ENCODE measurements at regions not wholly inside any gene's neighbourhood (a gene's known extent, or its start where the extent isn't known, plus 50 kb on each side); places are given as distances from the start of the nearest gene placed in this dataset.

DNA sequence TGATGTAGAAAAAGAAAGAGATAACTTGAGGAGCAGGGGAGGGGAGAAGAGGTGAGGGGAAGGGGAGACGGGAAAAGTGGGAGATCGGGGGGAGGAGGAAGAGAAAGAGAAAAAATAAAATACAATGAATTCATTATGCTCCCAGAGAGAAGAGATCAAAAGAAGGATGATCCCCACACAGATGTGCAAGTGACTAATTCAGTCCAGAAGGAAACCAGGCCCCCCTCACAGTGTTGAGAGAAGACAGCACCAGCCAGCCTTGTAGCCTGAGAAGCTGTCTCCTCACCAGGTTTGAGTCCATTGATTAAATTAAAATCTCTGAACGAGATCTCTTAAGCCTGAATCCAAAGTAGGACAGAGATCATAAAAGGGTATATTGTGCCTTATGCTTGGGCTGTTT is 333.7 kb upstream of the NBEA start:
- TF ChIP-seq, protein P1, sequence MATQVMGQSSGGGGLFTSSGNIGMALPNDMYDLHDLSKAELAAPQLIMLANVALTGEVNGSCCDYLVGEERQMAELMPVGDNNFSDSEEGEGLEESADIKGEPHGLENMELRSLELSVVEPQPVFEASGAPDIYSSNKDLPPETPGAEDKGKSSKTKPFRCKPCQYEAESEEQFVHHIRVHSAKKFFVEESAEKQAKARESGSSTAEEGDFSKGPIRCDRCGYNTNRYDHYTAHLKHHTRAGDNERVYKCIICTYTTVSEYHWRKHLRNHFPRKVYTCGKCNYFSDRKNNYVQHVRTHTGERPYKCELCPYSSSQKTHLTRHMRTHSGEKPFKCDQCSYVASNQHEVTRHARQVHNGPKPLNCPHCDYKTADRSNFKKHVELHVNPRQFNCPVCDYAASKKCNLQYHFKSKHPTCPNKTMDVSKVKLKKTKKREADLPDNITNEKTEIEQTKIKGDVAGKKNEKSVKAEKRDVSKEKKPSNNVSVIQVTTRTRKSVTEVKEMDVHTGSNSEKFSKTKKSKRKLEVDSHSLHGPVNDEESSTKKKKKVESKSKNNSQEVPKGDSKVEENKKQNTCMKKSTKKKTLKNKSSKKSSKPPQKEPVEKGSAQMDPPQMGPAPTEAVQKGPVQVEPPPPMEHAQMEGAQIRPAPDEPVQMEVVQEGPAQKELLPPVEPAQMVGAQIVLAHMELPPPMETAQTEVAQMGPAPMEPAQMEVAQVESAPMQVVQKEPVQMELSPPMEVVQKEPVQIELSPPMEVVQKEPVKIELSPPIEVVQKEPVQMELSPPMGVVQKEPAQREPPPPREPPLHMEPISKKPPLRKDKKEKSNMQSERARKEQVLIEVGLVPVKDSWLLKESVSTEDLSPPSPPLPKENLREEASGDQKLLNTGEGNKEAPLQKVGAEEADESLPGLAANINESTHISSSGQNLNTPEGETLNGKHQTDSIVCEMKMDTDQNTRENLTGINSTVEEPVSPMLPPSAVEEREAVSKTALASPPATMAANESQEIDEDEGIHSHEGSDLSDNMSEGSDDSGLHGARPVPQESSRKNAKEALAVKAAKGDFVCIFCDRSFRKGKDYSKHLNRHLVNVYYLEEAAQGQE (IDR thresholded peaks at IDR 0.05; ENCODE audit: insufficient replicate concordance, low read depth): no peak
- TF ChIP-seq SPI1 (IDR thresholded peaks at IDR 0.05; ENCODE audit: borderline replicate concordance, low read depth): no peak
- TF ChIP-seq POLR2AphosphoS5 (IDR thresholded peaks at IDR 0.05; ENCODE audit: low read depth): no peak
- TF ChIP-seq GABPA (IDR thresholded peaks at IDR 0.05; ENCODE audit: low read depth): no peak
- TF ChIP-seq, protein P2, sequence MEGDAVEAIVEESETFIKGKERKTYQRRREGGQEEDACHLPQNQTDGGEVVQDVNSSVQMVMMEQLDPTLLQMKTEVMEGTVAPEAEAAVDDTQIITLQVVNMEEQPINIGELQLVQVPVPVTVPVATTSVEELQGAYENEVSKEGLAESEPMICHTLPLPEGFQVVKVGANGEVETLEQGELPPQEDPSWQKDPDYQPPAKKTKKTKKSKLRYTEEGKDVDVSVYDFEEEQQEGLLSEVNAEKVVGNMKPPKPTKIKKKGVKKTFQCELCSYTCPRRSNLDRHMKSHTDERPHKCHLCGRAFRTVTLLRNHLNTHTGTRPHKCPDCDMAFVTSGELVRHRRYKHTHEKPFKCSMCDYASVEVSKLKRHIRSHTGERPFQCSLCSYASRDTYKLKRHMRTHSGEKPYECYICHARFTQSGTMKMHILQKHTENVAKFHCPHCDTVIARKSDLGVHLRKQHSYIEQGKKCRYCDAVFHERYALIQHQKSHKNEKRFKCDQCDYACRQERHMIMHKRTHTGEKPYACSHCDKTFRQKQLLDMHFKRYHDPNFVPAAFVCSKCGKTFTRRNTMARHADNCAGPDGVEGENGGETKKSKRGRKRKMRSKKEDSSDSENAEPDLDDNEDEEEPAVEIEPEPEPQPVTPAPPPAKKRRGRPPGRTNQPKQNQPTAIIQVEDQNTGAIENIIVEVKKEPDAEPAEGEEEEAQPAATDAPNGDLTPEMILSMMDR (IDR thresholded peaks at IDR 0.05; ENCODE audit: insufficient read depth, low read length): no peak
- no peak overlapping the region for H3K4me3 ChIP-seq (replicated peaks; ENCODE audit: insufficient read depth, low read length)
- H3K27ac ChIP-seq (replicated peaks): no peak overlapping the region
- no peaks in the 10 kb centered on the region for H3K27me3 ChIP-seq (ENCODE audit: insufficient read depth, poor library complexity, severe bottlenecking)
- no peak for DNase-seq (ENCODE audit: low read depth in 1 of 2, low spot score in 1 of 2)

DNA sequence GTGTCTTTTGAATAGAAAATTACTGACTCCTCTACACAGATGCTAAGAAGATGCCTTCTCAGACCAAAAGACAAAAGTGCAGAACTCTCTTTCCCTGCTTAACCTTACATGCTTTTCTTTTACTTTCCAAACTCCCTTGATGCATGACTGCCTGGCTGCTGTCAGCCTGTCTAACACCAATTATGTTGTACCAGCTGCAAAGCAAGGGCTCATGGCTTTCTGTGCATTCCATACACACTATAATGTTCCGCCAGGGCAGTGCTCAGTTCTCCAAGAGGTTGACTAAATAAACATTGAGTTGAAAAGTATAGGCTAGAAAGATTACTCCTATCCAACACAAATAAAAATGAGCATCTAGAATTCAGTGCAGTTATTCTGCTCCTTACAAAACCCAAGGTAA is 330.4 kb upstream of the NBEA start:
- DNase-seq (ENCODE audit: low read depth in 1 of 2, low spot score in 1 of 2): no peak

DNA sequence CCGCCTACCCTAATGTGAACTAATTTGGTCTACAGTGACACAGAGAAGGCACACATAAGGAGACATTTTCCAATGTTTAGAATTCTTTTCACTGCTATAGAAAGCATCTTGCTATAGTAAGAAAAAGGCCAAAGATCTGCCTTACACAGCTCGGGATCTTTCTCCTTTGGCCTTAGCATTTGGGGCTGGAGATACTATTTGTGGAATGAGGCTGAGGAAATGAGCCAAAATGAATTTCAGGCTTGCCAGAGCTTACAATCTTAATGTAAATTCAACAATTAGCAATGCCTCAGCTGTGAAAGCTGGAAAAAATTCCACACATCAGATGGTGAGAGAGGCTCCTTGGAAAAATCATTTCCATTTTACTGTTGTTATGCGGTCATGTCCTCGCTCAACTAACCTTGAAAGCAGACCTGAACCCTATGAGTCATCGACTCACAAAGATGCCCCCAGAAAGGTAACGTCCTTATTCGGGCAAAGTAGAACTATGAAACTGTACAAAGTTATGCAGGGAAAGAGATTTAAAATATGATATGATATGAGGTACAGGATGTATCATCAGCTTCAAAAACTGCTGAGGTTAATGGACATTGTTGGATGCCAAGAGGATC is 324.5 kb upstream of the NBEA start:
- no peak for DNase-seq (ENCODE audit: low read depth in 1 of 2, low spot score in 1 of 2)
- Histone ChIP-seq H3K27ac (replicated peaks) (no peak overlapping the region), H3K4me3 (replicated peaks; ENCODE audit: insufficient read depth, low read length) (no peak overlapping the region), H3K27me3 (ENCODE audit: insufficient read depth, poor library complexity, severe bottlenecking) (no peaks in the 10 kb centered on the region)
- TF ChIP-seq, protein P2 (IDR thresholded peaks at IDR 0.05; ENCODE audit: insufficient read depth, low read length): no peak
- no peak for TF ChIP-seq POLR2AphosphoS5 (IDR thresholded peaks at IDR 0.05; ENCODE audit: low read depth)
- TF ChIP-seq, protein P1 (IDR thresholded peaks at IDR 0.05; ENCODE audit: insufficient replicate concordance, low read depth): no peak
- no peak for TF ChIP-seq SPI1 (IDR thresholded peaks at IDR 0.05; ENCODE audit: borderline replicate concordance, low read depth)
- no peak for TF ChIP-seq GABPA (IDR thresholded peaks at IDR 0.05; ENCODE audit: low read depth)

More for the DNA sequence above, 330.4 kb upstream of the NBEA start:
- Histone ChIP-seq H3K4me3 (replicated peaks; ENCODE audit: insufficient read depth, low read length) (no peak overlapping the region), H3K27me3 (ENCODE audit: insufficient read depth, poor library complexity, severe bottlenecking) (no peaks in the 10 kb centered on the region), H3K27ac (replicated peaks) (no peak overlapping the region)
- TF ChIP-seq POLR2AphosphoS5 (IDR thresholded peaks at IDR 0.05; ENCODE audit: low read depth): no peak

DNA sequence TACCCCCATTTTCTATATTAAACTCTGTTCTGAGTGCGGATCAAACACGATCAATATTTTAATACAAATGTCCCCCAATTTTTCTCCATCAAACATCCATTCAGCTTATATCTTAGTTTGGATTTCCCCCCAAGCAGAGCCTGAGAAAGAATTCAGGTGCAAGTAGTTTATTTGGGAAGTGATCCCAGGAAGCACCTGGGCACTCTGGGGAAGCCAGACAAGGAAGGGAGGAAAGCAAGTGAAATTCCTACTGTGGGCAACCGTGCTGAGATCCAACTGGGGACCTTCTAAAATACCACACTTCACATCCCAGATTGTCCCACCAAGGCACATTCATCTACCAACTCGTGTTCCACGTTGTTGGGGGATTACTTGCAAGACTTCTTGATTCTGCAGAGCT is 323.4 kb upstream of the NBEA start:
- H3K27me3 ChIP-seq (ENCODE audit: insufficient read depth, poor library complexity, severe bottlenecking): no peaks in the 10 kb centered on the region
- no peak overlapping the region for H3K4me3 ChIP-seq (replicated peaks; ENCODE audit: insufficient read depth, low read length)
- DNase-seq (ENCODE audit: low read depth in 1 of 2, low spot score in 1 of 2): no peak
- TF ChIP-seq, protein P1 (IDR thresholded peaks at IDR 0.05; ENCODE audit: insufficient replicate concordance, low read depth): no peak
- TF ChIP-seq SPI1 (IDR thresholded peaks at IDR 0.05; ENCODE audit: borderline replicate concordance, low read depth) (no peak), GABPA (IDR thresholded peaks at IDR 0.05; ENCODE audit: low read depth) (no peak)
- H3K27ac ChIP-seq (replicated peaks): no peak overlapping the region

Measured in HL-60 (cell line).